ENCODE measurements at regions not wholly inside any gene's neighbourhood (a gene's known extent, or its start where the extent isn't known, plus 50 kb on each side); places are given as distances from the start of the nearest gene placed in this dataset.
"Not testable (repeated sequence)": the region's sequence is repeated elsewhere in the genome, so short reads cannot be mapped to it uniquely, and the experiment has no call there.

DNA sequence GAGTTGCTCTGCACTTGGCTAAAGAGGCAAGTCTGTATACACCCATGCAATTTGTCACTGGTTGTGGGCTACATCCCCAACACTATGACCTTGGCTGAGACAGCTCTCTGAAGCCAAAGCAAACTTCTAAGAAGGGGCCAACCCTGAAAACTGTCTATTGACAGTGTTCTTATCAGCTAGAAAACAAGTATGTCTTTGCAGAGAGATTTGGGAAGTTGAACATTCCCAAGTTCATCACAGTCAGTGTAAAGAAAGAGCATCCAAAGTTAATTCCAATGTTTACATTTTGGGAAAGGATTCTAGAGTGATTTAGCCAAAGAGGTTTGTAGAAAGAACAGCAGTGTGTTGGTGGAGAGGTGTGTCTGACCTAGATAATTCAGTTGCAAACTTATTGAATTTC, 711.1 kb upstream of the CHD1 start:
- DNase-seq (ENCODE audit: low spot score in 2 of 2) (no peak), ATAC-seq (no peak)
- Mint-ChIP-seq H3K4me1 (no peaks in the 10 kb centered on the region), H3K9me3 (peaks cover 8% of the 10 kb centered on the region), H3K4me3 (no peak overlapping the region), H3K36me3 (no peaks in the 10 kb centered on the region), H3K27ac (no peak overlapping the region)

DNA sequence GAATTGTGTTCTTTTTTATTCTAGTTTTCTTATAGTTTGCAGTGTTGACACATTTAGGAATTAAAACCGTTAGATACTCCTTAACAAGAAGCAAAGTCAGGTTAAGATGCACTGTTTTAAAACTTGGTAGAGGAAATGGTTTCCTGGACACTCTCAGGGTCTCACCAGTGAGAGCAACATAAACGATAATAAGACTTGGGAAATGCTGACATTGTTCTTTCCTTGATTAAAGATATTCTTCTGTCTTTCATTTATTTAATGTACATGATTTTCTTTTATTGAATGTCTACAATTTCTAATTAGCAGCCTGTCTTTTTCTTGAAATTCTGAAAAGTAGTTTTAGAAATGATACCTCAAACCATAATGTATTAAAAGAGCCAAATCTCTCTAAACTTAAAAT, 707.9 kb upstream of the CHD1 start:
- Mint-ChIP-seq H3K27ac (no peak overlapping the region), H3K9me3 (peaks cover 3% of the 10 kb centered on the region), H3K4me1 (no peaks in the 10 kb centered on the region), H3K36me3 (no peaks in the 10 kb centered on the region), H3K4me3 (no peak overlapping the region)
- ATAC-seq (no peak), DNase-seq (ENCODE audit: low spot score in 2 of 2) (no peak)

DNA sequence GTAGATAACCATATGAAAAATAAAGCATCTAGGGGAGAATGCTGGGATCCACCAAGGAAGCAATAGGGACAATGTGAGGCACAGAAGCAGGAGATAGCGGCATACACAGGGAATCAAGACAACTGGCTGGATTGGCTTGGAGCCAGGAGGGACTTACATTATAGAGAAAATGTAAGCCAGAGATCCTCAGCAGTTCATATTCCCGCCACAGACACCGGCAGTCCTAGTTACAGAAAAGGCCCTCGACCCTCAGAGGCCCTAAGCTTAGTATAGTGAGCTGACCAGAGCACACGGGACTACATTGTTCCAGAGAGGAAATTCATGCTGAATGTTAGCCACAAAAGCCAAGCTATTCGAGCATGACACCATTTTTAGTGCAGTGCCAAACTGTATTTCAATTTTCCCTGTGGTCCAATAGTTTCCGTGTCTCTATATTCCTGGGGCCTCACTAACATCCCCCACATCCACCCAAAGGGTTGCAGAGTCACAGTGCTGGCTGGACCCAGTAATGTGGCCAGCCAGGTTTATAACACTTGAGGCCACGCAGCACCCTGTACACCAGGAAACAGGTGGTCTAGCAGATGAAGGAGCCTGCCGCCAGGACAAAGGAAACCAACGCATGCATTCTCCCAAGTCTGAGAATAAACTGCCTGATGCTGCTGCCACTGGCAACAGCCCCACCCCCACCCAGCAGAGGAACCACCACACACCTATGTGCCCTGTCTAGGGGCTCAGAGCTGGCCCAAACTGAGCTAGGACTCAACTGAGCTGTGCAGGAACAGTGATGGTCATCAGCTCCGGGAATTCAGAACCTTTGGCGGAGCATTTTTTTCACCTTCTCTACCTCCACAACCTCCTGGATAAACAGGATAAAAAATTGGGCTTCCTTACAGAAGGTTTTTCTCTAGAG, 693.2 kb upstream of the CHD1 start:
- Mint-ChIP-seq H3K9me3 (peaks cover 18% of the 10 kb centered on the region), H3K4me1 (no peaks in the 10 kb centered on the region), H3K4me3 (no peak overlapping the region), H3K36me3 (no peaks in the 10 kb centered on the region), H3K27ac (no peak overlapping the region)
- ATAC-seq (peak; percentile 48), DNase-seq (ENCODE audit: low spot score in 2 of 2) (no peak)

DNA sequence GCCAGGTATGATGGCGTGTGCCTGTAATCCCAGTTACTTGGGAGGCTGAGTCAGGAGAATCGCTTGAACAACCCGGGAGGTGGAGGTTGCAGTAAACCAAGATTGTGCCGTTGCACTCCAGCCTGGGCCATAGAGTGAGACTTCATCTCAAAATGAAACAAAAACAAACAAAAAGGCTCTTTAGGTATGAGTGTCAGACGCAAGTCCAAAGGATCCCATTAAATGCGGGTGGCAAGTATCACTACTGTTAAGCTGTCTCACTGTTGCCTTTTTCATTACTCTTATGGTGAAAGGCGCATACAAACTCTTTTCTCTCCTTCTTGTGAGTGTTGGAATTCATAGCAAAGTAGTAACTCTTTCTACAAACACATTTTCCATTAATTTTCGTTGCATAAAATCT, 688.5 kb upstream of the CHD1 start:
- H3K9me3 Mint-ChIP-seq: peaks cover 16% of the 10 kb centered on the region
- H3K27ac Mint-ChIP-seq: no peak overlapping the region
- no peaks in the 10 kb centered on the region for H3K36me3 Mint-ChIP-seq
- ATAC-seq: no peak
- H3K4me3 Mint-ChIP-seq: no peak overlapping the region
- no peak for DNase-seq (ENCODE audit: low spot score in 2 of 2)
- no peaks in the 10 kb centered on the region for H3K4me1 Mint-ChIP-seq

DNA sequence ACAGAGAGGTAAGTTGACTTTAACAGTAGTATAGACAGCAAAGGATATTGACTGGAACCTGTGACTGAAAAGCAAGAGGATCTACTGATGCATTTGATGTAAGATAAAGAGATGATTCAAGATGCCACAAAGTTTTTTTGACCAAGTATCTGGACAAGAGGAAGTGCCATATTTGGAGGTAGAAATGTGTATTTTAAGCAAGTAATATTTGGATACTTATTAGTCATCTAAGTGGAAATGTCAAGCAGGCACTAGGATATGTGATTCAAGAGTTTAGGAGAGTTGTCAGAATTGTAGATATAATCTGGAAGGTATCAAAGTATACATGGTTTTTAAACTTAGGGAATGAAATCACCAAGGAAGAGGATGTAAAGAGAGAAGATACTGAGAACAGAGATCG, 686.1 kb upstream of the CHD1 start:
- no peak for ATAC-seq
- Mint-ChIP-seq H3K9me3 (peaks cover 11% of the 10 kb centered on the region), H3K36me3 (no peaks in the 10 kb centered on the region), H3K4me3 (no peak overlapping the region), H3K4me1 (no peaks in the 10 kb centered on the region), H3K27ac (no peak overlapping the region)
- DNase-seq (ENCODE audit: low spot score in 2 of 2): no peak

DNA sequence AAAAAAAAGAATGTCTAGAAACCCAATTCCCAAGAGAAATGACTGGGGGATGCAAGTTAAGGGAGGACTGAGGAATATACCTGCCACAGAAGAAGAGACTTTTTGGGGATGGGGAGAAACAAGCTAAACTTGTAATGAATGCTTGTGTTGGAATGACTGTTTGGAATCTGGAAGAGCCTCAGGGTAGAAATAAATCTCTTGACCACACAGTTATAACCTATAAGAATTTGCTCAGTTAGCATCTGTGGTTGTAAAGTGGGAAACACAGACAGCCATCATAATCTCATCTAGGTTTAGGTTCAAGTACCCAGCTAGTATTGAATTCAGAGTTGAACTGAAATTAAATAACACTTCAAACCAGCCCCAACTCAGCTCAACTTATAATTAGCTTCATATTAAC, 678.3 kb upstream of the CHD1 start:
- Mint-ChIP-seq H3K4me1 (no peaks in the 10 kb centered on the region), H3K9me3 (no peaks in the 10 kb centered on the region), H3K36me3 (no peaks in the 10 kb centered on the region), H3K27ac (no peak overlapping the region), H3K4me3 (no peak overlapping the region)
- ATAC-seq (no peak), DNase-seq (ENCODE audit: low spot score in 2 of 2) (no peak)

DNA sequence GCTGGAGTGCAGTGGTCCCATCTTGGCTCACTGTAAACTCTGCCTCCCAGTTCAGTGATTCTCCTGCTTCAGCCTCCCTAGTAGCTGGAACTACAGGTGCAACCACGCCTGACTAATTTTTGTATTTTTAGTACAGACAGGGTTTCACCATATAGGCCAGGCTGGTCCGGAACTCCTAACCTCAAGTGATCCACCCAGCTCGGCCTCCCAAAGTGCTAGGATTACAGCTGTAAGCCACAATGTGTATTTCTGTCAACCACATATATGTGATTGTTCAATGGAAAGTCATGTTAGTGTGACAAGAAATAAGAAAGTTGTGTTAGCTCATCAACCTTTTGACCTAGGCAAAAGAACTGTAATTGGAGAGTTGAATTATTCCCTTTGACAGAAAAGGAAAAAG, 677.1 kb upstream of the CHD1 start:
- Mint-ChIP-seq H3K36me3 (no peaks in the 10 kb centered on the region), H3K9me3 (no peaks in the 10 kb centered on the region), H3K4me3 (no peak overlapping the region), H3K27ac (no peak overlapping the region), H3K4me1 (no peaks in the 10 kb centered on the region)
- DNase-seq (ENCODE audit: low spot score in 2 of 2) (no peak), ATAC-seq (no peak)

DNA sequence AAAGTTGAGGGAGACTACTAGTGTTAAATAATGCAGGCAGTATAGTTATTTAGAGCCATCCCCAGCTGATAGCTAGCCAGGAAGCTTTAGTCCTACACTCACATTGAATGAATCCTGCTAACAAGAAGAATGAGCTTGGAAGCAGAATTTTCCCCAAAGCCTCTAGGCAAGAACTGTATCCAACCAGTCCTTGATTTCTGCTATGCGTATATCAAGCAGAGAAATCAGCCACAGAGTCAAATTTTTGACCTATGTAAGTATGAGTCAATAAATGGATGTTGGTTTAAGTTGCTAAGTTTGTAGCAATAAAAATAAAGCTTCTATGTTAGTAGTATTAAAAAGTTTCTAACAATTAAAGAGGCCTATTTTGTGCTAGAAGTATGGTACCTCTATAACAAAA, 672.1 kb upstream of the CHD1 start:
- H3K9me3 Mint-ChIP-seq: peaks cover 5% of the 10 kb centered on the region
- H3K27ac Mint-ChIP-seq: no peak overlapping the region
- no peaks in the 10 kb centered on the region for H3K36me3 Mint-ChIP-seq
- ATAC-seq: no peak
- DNase-seq (ENCODE audit: low spot score in 2 of 2): no peak
- no peak overlapping the region for H3K4me3 Mint-ChIP-seq
- H3K4me1 Mint-ChIP-seq: no peaks in the 10 kb centered on the region

DNA sequence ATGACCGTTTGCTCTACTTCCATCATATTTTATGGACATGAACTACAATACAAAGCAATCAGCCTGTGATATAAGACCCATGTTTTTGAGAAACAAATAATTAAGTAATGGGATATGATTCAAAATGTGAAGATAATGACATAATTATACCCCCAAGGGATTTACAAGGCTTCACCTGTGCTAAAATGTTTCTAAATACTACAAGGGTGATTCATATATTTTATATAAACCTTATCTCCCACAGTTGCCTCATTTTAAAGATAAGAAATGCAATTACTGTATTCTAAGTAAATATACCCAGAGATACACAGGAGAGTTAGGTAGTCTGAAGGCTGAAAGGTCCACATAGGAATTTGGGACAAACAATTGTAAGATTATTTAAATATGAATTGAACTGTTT, 662.0 kb upstream of the CHD1 start:
- no peak for ATAC-seq
- H3K4me1 Mint-ChIP-seq: no peaks in the 10 kb centered on the region
- H3K9me3 Mint-ChIP-seq: peaks cover 12% of the 10 kb centered on the region
- no peak overlapping the region for H3K4me3 Mint-ChIP-seq
- H3K36me3 Mint-ChIP-seq: no peaks in the 10 kb centered on the region
- no peak overlapping the region for H3K27ac Mint-ChIP-seq
- no peak for DNase-seq (ENCODE audit: low spot score in 2 of 2)

DNA sequence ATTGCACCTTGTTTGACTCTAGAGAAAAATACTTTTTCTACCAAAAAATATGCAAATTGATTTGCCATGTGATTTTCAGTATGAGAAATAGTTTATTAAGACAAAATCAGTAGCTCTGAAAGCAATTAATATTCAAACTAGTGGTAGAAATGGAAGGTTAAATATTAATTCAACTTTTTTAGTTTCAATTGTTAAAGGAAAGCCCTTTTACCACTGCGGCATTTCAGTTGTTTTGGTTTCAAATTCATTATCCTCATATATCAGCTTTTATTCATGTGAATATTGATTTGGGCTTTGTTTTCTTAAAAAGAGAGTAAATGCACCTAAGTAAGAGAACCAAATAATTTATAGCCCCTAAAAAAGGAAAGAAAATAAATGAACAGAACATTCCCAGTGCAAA, 660.6 kb upstream of the CHD1 start:
- DNase-seq (ENCODE audit: low spot score in 2 of 2): no peak
- Mint-ChIP-seq H3K4me3 (no peak overlapping the region), H3K9me3 (peaks cover 4% of the 10 kb centered on the region), H3K36me3 (no peaks in the 10 kb centered on the region), H3K4me1 (no peaks in the 10 kb centered on the region), H3K27ac (no peak overlapping the region)
- ATAC-seq: no peak

DNA sequence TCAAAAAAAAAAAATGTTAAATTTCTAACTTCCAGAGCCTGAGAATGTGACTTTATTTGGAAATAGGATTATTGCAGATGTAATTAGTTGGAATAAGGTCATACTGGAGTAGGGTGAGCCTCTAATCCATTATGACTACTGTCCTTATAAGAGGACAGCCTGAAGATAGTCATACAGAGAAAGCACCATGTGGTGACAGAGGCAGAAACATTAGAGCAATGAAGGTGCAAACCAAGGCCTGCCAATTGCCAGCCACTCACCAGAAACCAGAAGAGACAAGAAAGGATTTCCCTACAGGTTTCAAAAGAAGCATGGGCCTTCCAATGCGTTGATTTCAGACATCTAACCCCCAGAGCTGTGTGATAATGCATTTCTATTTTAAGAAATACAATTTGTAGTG, 659.2 kb upstream of the CHD1 start:
- H3K4me3 Mint-ChIP-seq: no peak overlapping the region
- no peak overlapping the region for H3K27ac Mint-ChIP-seq
- ATAC-seq (no peak), DNase-seq (ENCODE audit: low spot score in 2 of 2) (no peak)
- H3K9me3 Mint-ChIP-seq: peaks cover under 1% of the 10 kb centered on the region
- H3K36me3 Mint-ChIP-seq: no peaks in the 10 kb centered on the region
- no peaks in the 10 kb centered on the region for H3K4me1 Mint-ChIP-seq

DNA sequence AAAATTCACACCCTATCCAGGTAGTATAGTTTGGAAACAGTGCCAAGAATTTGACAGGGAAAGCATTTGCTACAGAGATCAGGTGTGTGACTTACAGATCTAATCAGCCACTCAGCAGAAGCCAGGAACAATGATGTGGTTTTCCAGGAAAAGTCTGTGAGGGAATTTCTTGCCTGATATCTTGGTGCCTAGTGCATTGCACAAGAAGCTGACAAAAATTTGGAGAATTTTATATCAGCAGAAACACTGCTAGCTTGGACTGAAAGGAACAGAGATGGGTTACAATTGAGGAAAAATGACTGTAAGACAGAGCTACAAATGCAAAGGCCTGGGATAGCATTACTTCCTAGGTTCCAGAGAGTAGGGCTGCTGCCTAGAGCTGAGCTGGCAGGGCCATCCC, 658.1 kb upstream of the CHD1 start:
- H3K36me3 Mint-ChIP-seq: no peaks in the 10 kb centered on the region
- no peak for DNase-seq (ENCODE audit: low spot score in 2 of 2)

DNA sequence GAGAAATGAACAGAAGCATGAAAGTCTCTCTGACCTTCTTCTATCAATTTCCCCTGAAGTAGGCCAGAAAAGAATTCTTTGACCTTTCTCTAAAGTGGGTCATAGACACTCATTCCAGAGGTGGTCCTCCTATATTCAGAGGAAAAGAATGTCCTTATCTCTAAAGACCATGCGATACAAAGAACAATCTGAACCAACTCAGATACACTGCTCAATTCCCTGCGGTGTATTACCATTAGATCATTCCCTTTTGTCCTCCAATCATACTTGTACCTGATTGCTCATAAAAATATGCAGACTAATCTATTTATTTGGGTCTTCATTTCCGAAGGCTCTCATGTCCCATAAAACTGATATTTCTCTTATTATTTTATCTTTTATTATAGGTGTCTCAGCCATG, 652.4 kb upstream of the CHD1 start:
- ATAC-seq; H3K27ac Mint-ChIP-seq; H3K4me1 Mint-ChIP-seq; H3K36me3 Mint-ChIP-seq; H3K9me3 Mint-ChIP-seq; H3K4me3 Mint-ChIP-seq; DNase-seq (ENCODE audit: low spot score in 2 of 2): not testable (repeated sequence)

More for the DNA sequence above, 658.1 kb upstream of the CHD1 start:
- Mint-ChIP-seq H3K27ac (no peak overlapping the region), H3K4me1 (no peaks in the 10 kb centered on the region), H3K4me3 (no peak overlapping the region), H3K9me3 (no peaks in the 10 kb centered on the region)
- no peak for ATAC-seq

DNA sequence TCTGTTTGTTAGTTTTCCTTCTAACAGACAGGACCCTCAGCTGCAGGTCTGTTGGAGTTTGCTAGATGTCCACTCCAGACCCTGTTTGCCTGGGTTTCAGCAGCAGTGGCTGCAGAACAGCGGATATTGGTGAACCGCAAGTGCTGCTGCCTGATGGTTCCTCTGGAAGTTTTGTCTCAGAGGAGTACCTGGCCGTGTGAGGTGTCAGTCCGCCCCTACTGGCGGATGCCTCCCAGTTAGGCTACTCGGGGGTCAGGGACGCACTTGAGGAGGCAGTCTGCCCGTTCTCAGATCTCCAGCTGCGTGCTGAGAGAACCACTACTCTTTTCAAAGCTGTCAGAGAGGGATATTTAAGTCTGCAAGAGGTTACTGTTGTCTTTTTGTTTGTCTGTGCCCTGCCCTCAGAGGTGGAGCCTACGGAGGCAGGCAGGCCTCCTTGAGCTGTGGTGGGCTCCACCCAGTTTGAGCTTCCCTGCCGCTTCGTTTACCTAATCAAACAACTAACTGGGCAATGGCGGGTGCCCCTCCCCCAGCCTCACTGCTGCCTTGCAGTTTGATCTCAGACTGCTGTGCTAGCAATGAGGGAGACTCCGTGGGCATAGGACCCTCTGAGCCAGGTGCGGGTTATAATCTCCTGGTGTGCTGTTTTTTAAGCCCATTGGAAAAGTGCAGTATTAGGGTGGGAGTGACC, 634.3 kb upstream of the CHD1 start:
- not testable (repeated sequence) for ATAC-seq; H3K4me1 Mint-ChIP-seq; DNase-seq (ENCODE audit: low spot score in 2 of 2); H3K36me3 Mint-ChIP-seq; H3K9me3 Mint-ChIP-seq; H3K27ac Mint-ChIP-seq; H3K4me3 Mint-ChIP-seq

DNA sequence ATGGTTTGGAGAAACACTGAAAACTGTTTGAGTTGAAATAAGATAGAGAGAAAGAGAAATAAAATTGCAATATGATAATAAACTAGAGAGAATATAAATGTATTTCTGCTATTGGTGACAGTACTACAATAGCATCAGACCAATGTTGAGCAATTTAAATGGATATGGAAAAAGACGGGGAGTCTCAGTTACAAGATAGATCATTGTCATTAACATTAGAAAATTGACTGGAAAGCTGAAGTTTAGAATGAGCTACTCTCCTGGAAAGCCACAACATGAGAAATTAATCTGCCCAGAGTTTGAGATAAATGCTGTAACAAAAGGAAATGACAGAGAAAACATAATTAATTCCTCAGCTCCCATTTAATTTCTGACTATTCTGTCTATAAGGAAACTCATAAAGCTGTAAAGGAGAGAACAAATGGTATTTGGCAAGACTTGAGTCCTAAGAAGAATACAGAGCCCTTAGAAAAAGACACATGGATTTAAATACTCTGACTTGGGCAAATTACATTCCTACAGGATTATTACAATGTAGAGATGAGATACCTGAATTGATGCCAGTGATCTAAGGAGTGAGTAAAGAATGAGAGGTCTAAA, 624.5 kb upstream of the CHD1 start:
- Mint-ChIP-seq H3K4me1 (no peaks in the 10 kb centered on the region), H3K27ac (no peak overlapping the region), H3K36me3 (no peaks in the 10 kb centered on the region), H3K9me3 (peaks cover 2% of the 10 kb centered on the region), H3K4me3 (no peak overlapping the region)
- DNase-seq (ENCODE audit: low spot score in 2 of 2) (no peak), ATAC-seq (no peak)

DNA sequence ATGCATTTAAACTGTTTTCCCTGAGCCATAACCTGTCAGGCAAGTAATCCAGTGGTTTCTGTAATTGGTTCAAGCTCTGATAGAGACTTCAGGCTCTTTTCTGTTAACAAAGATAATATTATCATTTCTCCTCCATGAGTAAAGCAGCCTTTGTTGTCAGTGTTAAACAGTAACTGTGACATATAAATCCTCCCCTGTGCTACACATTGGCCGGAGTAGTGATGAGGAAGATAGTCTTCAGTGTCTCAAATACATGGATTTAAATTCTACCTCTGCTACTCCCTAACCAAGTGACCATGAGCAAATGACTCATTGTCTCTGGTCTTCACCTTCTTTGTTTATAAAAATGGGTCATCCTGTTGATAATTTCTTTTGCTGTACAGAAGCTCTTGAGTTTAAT, 615.5 kb upstream of the CHD1 start:
- Mint-ChIP-seq H3K4me3 (no peak overlapping the region), H3K9me3 (peaks cover 2% of the 10 kb centered on the region), H3K36me3 (no peaks in the 10 kb centered on the region), H3K4me1 (no peaks in the 10 kb centered on the region), H3K27ac (no peak overlapping the region)
- no peak for ATAC-seq
- no peak for DNase-seq (ENCODE audit: low spot score in 2 of 2)
